GM23338 (cell line): ENCODE measurements at regions not wholly inside any gene's neighbourhood (a gene's known extent, or its start where the extent isn't known, plus 50 kb on each side); places are given as distances from the start of the nearest gene placed in this dataset.

Experiments used
- CREB1 ChIP-seq: fragments of 250-450 bp; sonication (Bioruptor Pico); IDR thresholded peaks from 2 replicates; pipeline ENCODE4 v1.5.0; 2020; ENCODE audit warnings: low read depth, mild to moderate bottlenecking, moderate library complexity
- ETS1 ChIP-seq: IDR thresholded peaks from 2 replicates; pipeline ENCODE4 v1.6.1; 2016; ENCODE audit warnings: antibody characterized with exemption
- EZH2 ChIP-seq: fragments of 200-600 bp; sonication (generic); IDR thresholded peaks from one replicate; pipeline ENCODE4 v1.8.0; 2017; ENCODE audit warnings: antibody characterized with exemption, mild to moderate bottlenecking, low read depth; ENCODE audit not compliant: unreplicated experiment
- EZH2phosphoT487 ChIP-seq: fragments of 200-600 bp; sonication (generic); IDR thresholded peaks from one replicate; pipeline ENCODE4 v1.8.1; 2018; ENCODE audit warnings: antibody characterized with exemption; ENCODE audit not compliant: unreplicated experiment
- JUNB ChIP-seq: IDR thresholded peaks from one replicate; pipeline ENCODE4 v1.6.1; 2016; ENCODE audit warnings: antibody characterized with exemption; ENCODE audit not compliant: unreplicated experiment
- NANOG ChIP-seq: IDR thresholded peaks from 2 replicates; pipeline ENCODE4 v1.6.1; 2016; ENCODE audit warnings: antibody characterized with exemption, borderline replicate concordance
- POLR2AphosphoS5 ChIP-seq: IDR thresholded peaks from 2 replicates; pipeline ENCODE4 v1.6.1; 2016; ENCODE audit warnings: antibody characterized with exemption, low read depth
- REST ChIP-seq: IDR thresholded peaks from one replicate; pipeline ENCODE4 v1.6.1; 2018; ENCODE audit warnings: antibody characterized with exemption; ENCODE audit not compliant: unreplicated experiment
- STAT1 ChIP-seq: IDR thresholded peaks from one replicate; pipeline ENCODE4 v1.6.1; 2016; ENCODE audit warnings: antibody characterized with exemption; ENCODE audit not compliant: unreplicated experiment
- ZNF114 ChIP-seq: fragments of 250-450 bp; sonication (Bioruptor Pico); IDR thresholded peaks from 2 replicates; pipeline ENCODE4 v1.5.0; 2020; ENCODE audit warnings: mild to moderate bottlenecking, moderate library complexity
- ZNF331 ChIP-seq: fragments of 250-450 bp; sonication (Bioruptor Pico); IDR thresholded peaks from 2 replicates; pipeline ENCODE4 v1.5.0; 2020; ENCODE audit warnings: low read depth, mild to moderate bottlenecking, moderate library complexity
- ZNF462 ChIP-seq: fragments of 250-450 bp; sonication (Bioruptor Pico); IDR thresholded peaks from 2 replicates; pipeline ENCODE4 v1.5.0; 2020; ENCODE audit warnings: mild to moderate bottlenecking, moderate library complexity
- TF ChIP-seq, protein P1 (sequence below), 2 experiments: fragments of 200-600 bp in 1 of 2; sonication (generic) in 1 of 2; conservative IDR thresholded peaks; 2 replicates each; pipeline versions ENCODE4 v1.5.1 to v1.6.1; 2016 to 2017; ENCODE audit warnings: antibody characterized with exemption in 2 of 2, low read depth in 2 of 2, mild to moderate bottlenecking in 2 of 2, moderate library complexity in 1 of 2

DNA sequence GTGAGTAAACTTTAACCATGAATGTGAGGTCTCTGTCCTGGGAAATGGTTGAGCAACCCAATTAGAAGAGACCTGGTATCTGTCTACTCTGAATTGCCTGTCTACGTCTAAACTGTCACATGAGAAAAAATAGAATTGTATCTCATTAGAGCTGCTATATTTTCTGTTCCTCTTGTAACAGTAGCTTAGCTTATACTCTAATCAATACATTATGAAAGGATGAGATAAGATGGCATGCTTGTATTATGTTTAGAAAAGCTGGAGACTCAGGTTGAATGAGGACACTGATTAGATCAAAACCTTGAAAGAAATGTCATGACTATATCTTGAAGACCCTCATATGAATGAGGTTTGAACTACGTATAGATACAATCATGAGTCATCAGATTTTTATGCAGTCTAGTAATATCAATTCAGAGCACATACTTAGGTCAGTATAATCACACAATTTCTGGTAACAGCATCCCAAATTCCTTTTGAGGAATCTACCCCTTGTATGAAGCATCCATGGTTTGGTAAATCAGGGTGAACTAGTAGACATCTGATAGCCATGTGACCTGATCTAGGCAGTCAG, 561.5 kb upstream of the CHORDC1 start:
- TF ChIP-seq, protein P1, sequence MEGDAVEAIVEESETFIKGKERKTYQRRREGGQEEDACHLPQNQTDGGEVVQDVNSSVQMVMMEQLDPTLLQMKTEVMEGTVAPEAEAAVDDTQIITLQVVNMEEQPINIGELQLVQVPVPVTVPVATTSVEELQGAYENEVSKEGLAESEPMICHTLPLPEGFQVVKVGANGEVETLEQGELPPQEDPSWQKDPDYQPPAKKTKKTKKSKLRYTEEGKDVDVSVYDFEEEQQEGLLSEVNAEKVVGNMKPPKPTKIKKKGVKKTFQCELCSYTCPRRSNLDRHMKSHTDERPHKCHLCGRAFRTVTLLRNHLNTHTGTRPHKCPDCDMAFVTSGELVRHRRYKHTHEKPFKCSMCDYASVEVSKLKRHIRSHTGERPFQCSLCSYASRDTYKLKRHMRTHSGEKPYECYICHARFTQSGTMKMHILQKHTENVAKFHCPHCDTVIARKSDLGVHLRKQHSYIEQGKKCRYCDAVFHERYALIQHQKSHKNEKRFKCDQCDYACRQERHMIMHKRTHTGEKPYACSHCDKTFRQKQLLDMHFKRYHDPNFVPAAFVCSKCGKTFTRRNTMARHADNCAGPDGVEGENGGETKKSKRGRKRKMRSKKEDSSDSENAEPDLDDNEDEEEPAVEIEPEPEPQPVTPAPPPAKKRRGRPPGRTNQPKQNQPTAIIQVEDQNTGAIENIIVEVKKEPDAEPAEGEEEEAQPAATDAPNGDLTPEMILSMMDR (conservative IDR thresholded peaks at IDR 0.05; ENCODE audit: low read depth in 2 of 2) = no peak
- TF ChIP-seq POLR2AphosphoS5 = no peak
- no peak for TF ChIP-seq STAT1
- no peak for TF ChIP-seq EZH2
- no peak for TF ChIP-seq EZH2phosphoT487
- no peak for TF ChIP-seq ZNF331 (CRISPR knock-in tag)
- no peak for TF ChIP-seq REST
- TF ChIP-seq JUNB = no peak
- no peak for TF ChIP-seq CREB1
- TF ChIP-seq NANOG = no peak
- no peak for TF ChIP-seq ZNF114
- no peak for TF ChIP-seq ETS1
- TF ChIP-seq ZNF462 = no peak
